ENCODE measurements at regions not wholly inside any gene's neighbourhood (a gene's known extent, or its start where the extent isn't known, plus 50 kb on each side); places are given as distances from the start of the nearest gene placed in this dataset.
"Not testable (repeated sequence)": the region's sequence is repeated elsewhere in the genome, so short reads cannot be mapped to it uniquely, and the experiment has no call there.

DNA sequence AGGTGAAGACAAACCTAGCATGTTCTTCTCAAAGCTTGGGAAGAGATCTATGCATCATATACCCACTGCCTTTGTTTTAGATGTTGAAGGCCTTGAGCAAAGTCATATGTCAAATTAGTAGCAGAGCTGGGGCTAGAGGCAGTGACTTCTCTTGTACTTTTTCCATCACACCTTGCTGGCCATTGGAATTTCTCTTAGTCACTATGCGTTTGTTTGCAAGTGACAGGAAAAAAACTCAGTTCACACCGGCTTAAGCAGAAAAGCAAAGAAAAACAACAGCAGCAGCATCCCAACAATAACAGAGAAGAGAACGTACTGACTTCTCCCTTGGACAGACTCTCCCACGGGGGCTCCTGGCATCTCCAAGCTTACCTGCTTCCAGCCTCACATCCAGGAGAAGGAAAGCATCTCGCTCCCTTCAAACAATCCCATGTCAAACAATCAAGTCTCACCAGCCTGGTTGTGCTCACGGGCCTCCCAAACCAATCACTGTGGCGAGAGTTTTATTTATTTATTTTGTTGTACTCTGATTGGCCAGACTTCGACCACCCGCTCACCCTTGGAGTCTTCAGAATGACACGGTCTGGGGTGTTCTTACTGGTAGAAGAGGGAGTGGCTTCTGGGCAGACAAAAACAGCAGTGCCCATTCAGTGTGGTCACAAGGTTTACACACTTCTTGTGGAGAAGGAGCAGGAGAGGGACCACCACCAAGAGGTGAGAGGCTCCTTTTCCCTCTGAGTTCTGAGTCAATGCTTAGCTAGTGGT is 83.8 kb upstream of the STC2 start:
- DNase-seq (ENCODE audit: low read depth): peak; percentile 96
- in situ Hi-C loops (cut with HindIII; ENCODE audit: low pct_unique_long_range_greater_than_20kb, low sequenced_read_pairs): loop anchor here (5.0 kb wide), 1 partner anchor 40 kb away; no protein-coding TSS in a partner anchor

DNA sequence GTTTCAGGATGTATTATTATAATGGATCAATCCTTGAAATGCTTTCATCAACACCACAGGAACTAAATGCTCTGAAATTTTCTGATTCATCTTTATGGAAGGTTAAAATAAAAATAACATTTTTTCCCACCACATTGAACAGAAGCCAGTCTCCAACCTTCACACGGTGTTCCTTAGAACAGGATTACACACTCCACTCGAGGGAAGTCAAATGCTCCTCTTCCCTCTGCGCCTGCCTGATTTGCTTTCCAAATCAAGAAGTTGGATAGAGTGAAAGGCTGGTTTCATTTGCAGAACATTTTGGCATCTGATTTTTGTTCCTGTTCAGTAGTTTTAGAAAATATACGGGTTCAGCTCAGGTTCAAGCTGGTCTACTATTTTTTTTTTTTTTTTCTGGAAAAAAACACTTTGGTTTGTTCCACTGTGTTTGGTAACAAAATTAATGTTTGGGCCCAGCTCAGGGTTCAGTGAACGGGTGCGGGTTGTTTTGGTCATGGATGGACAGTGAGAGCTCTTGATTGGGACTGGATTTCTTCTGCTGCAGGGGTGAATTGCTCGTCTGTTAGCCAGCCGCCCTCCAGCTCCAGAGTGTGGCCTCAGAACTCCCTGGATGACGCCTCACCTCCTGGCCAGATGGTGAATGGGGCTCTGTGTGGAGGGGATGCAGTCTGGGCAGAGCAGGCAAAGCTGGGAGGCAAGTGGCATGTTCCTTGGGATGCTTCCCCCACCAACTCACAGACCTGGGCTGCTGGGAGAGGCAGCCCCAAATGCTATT is 82.4 kb upstream of the STC2 start:
- in situ Hi-C loops (cut with HindIII; ENCODE audit: low pct_unique_long_range_greater_than_20kb, low sequenced_read_pairs): loop anchor here (5.0 kb wide), 1 partner anchor 42 kb away; no protein-coding TSS in a partner anchor
- DNase-seq (ENCODE audit: low read depth): no peak

- no peak for DNase-seq (ENCODE audit: low read depth)
- in situ Hi-C loops (cut with HindIII; ENCODE audit: low pct_unique_long_range_greater_than_20kb, low sequenced_read_pairs): no loop called here
Measured at GRCh38 chr5:173408946-173409345, 80.7 kb upstream of the STC2 start.

DNA sequence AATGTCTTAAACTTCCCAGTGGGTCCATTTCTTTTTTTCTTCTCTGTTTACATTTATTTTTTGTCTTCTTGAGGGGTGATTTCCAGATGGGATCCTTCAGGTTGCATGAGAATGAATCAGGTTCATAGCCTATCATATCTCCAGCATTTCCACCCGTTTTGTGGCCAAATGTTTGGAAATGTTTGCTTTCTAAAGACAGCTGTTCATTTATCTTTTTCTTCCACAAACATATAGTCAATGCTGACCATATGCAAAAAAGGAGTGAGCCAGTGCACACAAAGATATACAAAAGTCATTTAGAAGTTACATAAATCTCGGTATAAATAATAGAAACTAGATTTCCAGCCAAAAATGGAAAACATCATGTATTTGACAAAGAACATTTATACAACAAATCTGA is 71.6 kb upstream of the STC2 start:
- in situ Hi-C loops (cut with HindIII; ENCODE audit: low pct_unique_long_range_greater_than_20kb, low sequenced_read_pairs): no loop called here
- DNase-seq (ENCODE audit: low read depth): no peak

GRCh38 chr5:173397516-173397915 is 69.3 kb upstream of the STC2 start:
- in situ Hi-C loops (cut with HindIII; ENCODE audit: low pct_unique_long_range_greater_than_20kb, low sequenced_read_pairs): no loop called here
- no peak for DNase-seq (ENCODE audit: low read depth)

DNA sequence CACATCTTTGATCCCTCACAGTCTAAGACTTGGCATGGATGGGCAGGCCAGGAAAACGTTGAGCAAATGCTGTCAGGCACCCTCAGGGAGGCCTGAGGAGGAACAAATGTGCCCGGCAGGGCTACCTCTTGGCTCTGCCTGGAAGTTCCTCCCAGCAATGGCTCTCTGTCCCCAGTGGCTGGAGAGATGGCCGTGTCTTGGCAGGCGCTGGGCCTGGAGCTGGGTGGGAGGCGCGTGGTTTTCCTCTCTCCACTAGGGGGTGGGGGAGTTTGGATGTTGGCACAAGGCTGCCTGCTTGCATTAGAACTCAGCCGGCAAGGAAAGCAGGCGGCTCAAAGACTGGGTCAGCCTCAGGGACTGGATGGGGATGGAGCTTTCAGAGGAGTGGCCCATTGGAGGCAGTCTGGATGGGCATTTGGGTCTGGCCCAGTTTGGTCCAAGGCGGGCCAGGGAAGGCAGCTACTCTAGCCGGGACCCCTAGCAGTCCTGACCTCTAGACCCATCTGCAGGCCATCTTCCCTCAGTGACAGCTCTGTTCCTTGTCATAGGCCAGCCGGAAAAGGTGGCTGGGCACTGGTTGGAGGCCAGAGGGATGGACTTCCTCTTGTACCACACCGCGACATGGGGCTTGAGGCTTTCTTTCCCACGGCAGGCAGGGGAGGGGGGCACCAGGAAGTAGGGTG is 68.2 kb upstream of the STC2 start:
- DNase-seq (ENCODE audit: low read depth): no peak
- in situ Hi-C loops (cut with HindIII; ENCODE audit: low pct_unique_long_range_greater_than_20kb, low sequenced_read_pairs): no loop called here

DNA sequence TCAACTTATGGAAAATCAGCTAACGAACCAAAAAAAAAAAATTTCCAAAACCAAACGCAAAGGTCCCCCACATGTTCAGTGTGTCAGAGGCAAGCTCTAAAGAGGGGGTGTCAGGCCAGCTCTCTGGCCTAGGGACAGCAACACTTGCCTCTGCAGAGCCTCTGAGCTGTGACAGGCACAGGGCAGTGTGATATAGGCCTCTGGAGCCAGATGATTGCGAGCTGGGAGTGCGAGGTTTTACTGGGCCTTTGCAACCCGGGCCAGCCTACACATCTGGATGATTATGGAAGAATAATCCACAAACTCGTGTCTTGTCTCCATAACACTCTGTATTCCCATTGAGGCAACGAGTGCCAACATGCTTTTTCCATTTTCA is 67.7 kb upstream of the STC2 start:
- no peak for DNase-seq (ENCODE audit: low read depth)
- in situ Hi-C loops (cut with HindIII; ENCODE audit: low pct_unique_long_range_greater_than_20kb, low sequenced_read_pairs): no loop called here

DNA sequence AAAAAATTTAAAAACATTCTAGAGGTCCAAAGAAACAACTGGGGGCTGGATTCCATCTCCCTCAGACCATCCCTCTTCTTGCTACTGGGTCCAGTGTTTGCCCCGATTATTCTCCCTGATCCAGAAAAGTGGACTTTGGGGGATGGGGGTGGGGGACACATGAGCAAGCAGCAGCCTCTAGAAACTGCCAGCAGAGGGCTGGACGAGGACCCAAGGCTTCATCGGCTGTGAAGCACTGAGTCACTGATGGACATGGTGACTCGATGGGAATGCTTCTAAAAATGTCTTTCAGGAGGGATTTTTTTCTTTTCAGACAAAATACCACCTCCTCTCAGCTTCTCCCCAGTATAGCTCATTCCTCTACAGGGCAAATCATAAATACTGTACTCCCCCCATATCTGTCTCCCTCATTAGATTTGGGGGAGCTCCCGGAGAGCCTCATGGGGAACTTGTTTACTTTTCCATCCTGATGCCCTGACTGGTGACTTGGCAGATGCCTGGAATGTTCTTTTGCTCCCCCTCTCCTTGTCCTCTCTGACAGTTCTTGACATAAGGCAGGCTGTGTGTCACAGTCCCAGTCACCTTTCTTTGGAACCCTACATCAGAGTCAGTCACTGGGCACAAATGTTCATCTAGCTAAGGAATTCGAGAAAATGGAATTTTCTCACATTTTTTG is 67.2 kb upstream of the STC2 start:
- in situ Hi-C loops (cut with HindIII; ENCODE audit: low pct_unique_long_range_greater_than_20kb, low sequenced_read_pairs): no loop called here
- no peak for DNase-seq (ENCODE audit: low read depth)

GRCh38 chr5:173394701-173395100 is 66.5 kb upstream of the STC2 start:
- in situ Hi-C loops (cut with HindIII; ENCODE audit: low pct_unique_long_range_greater_than_20kb, low sequenced_read_pairs): no loop called here
- no peak for DNase-seq (ENCODE audit: low read depth)

- no peak for DNase-seq (ENCODE audit: low read depth)
- in situ Hi-C loops (cut with HindIII; ENCODE audit: low pct_unique_long_range_greater_than_20kb, low sequenced_read_pairs): no loop called here
Measured at GRCh38 chr5:173392172-173392571, 64.0 kb upstream of the STC2 start.

DNA sequence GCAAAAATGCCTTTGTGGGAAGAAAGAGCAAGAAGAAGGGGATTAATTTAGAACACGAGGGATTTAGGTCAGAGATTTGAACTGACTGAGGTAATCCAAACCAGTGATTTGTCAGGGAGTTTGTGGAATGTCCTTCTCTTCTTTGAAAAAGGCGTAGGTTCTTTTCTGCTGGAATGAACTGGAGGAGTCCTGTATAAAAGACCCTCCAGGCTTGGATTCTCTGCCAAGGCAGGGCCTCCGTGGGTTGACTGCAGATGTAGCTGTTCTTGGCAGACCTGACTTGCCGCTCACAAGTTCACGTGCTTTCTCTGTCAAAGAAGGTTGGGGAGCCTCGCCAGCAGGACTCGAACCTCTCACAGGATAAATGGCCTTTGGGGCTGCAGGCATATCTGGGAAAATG is 62.8 kb upstream of the STC2 start:
- no peak for DNase-seq (ENCODE audit: low read depth)
- in situ Hi-C loops (cut with HindIII; ENCODE audit: low pct_unique_long_range_greater_than_20kb, low sequenced_read_pairs): no loop called here

GRCh38 chr5:173387293-173387692 is 59.1 kb upstream of the STC2 start:
- DNase-seq (ENCODE audit: low read depth); in situ Hi-C loops (cut with HindIII; ENCODE audit: low pct_unique_long_range_greater_than_20kb, low sequenced_read_pairs): not testable (repeated sequence)

DNA sequence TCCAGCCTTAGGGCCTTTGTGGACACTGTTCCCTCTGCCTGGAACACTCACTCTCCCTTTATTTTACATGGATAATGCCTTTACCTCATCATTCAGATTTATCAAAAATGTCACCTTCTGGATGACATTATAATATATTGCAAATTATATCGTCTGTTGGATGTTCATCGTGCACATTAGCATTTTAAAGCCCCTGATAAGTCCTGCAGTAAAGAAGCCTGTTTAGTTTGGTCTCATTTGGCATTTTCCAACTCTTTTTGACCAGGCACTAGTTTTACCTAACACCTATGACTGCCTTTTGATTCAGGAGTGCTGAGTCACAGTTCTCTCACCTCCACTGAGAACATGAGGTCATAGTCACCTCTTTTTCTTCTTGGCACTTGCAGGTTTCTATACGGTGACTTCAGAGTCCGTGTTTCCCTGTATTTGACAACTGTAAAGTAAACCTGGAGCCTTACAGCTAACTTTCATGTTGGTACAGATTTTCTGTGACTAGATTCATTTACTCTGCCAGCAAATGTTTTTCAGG is 57.7 kb upstream of the STC2 start:
- in situ Hi-C loops (cut with HindIII; ENCODE audit: low pct_unique_long_range_greater_than_20kb, low sequenced_read_pairs): no loop called here
- peak; percentile 14 for DNase-seq (ENCODE audit: low read depth)

- no peak for DNase-seq (ENCODE audit: low read depth)
- in situ Hi-C loops (cut with HindIII; ENCODE audit: low pct_unique_long_range_greater_than_20kb, low sequenced_read_pairs): no loop called here
Measured at GRCh38 chr5:173383711-173384110, 55.5 kb upstream of the STC2 start.

DNA sequence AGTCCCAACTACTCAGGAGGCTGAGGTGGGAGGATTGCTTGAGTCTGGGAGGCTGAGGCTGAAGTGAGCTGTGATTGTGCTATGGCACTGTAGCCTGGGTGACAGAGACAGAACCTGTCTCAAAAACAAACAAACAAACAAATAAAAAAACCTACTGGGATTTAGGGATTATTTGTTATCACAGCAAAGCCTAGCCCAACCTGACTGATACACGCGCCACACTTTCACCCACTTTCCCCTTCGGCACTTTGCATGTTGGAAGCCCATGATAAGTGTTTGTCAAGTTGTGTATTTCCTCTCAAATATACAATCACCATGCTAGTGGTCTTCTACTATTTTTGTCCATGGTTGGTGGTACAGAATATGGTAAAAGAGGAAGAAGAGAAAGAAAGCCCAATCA is 50.5 kb upstream of the STC2 start:
- in situ Hi-C loops (cut with HindIII; ENCODE audit: low pct_unique_long_range_greater_than_20kb, low sequenced_read_pairs): no loop called here
- DNase-seq (ENCODE audit: low read depth): no peak
